Sigmoid colon (tissue), 3 donors: ENCODE measurements at regions not wholly inside any gene's neighbourhood (a gene's known extent, or its start where the extent isn't known, plus 50 kb on each side); places are given as distances from the start of the nearest gene placed in this dataset.

Experiments used
- POLR2A ChIP-seq, 2 donors: fragments of 450-650 bp; IDR thresholded peaks; one replicate each; pipeline ENCODE4 v1.6.1; 2016; ENCODE audit warnings: antibody characterized with exemption in 2 of 2, mild to moderate bottlenecking in 2 of 2, moderate library complexity in 2 of 2
- TF ChIP-seq, protein P1 (sequence below), 4 experiments: fragments of 450-650 bp in 3 of 4; fragments of 200-600 bp in 1 of 4; IDR thresholded peaks; one replicate each; pipeline ENCODE4 v1.5.1; 2016 to 2019; ENCODE audit warnings: antibody characterized with exemption in 4 of 4, mild to moderate bottlenecking in 3 of 4, moderate library complexity in 2 of 4

DNA sequence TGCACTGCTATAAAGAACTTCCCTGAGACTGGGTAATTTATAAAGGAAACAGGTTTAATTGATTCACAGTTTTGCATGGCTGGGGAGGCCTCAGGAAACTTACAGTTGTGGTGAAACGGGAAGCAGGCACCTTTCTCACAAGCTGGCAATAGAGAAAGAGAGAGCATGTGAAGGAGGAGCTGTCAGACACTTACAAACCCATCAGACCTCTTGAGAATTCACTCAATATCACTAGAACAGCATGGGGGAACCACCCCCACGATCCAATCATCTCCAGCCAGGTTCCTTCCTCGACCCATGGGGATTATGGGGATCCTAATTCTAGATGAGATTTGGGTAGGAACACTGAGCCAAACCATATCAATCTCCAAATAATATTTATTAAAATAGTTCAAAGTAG lies 729.2 kb upstream of the DDX18 start:
- TF ChIP-seq, protein P1, sequence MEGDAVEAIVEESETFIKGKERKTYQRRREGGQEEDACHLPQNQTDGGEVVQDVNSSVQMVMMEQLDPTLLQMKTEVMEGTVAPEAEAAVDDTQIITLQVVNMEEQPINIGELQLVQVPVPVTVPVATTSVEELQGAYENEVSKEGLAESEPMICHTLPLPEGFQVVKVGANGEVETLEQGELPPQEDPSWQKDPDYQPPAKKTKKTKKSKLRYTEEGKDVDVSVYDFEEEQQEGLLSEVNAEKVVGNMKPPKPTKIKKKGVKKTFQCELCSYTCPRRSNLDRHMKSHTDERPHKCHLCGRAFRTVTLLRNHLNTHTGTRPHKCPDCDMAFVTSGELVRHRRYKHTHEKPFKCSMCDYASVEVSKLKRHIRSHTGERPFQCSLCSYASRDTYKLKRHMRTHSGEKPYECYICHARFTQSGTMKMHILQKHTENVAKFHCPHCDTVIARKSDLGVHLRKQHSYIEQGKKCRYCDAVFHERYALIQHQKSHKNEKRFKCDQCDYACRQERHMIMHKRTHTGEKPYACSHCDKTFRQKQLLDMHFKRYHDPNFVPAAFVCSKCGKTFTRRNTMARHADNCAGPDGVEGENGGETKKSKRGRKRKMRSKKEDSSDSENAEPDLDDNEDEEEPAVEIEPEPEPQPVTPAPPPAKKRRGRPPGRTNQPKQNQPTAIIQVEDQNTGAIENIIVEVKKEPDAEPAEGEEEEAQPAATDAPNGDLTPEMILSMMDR (IDR thresholded peaks at IDR 0.05), result no peak
- TF ChIP-seq POLR2A (IDR thresholded peaks at IDR 0.05), result no peak
